Mucosa of descending colon (tissue), 3 donors: ENCODE measurements at regions not wholly inside any gene's neighbourhood (a gene's known extent, or its start where the extent isn't known, plus 50 kb on each side); places are given as distances from the start of the nearest gene placed in this dataset.

Experiments
- ATAC-seq: fragments of 200-7000 bp; cut with Tn5 transposase; one replicate; pipeline ENCODE4 v1.9.1; 2020; ENCODE audit warnings: mild to moderate bottlenecking, moderate library complexity
- DNase-seq, 3 donors: peaks; one replicate each; pipeline ENCODE4 v3.0.0-alpha.2; 2020
- H3K36me3 ChIP-seq: fragments of 200-600 bp; one replicate; pipeline ENCODE4 v1.8.0; 2021; ENCODE audit warnings: low read depth, mild to moderate bottlenecking
- H3K4me1 ChIP-seq: fragments of 200-600 bp; one replicate; pipeline ENCODE4 v1.8.0; 2021; ENCODE audit warnings: low read depth, mild to moderate bottlenecking
- H3K4me3 ChIP-seq: fragments of 200-600 bp; one replicate; pipeline ENCODE4 v1.8.0; 2021; ENCODE audit warnings: mild to moderate bottlenecking
- H3K9me3 ChIP-seq: fragments of 200-600 bp; one replicate; pipeline ENCODE4 v1.8.0; 2021; ENCODE audit warnings: mild to moderate bottlenecking
- CTCF ChIP-seq: fragments of 200-600 bp; IDR thresholded peaks from one replicate; pipeline ENCODE4 v1.8.0; 2022; ENCODE audit warnings: antibody characterized with exemption, mild to moderate bottlenecking
- intact Hi-C, 2 donors: fragments of 100-400 bp; cut with DNase I in 1 of 2; cut with micrococcal nuclease in 1 of 2; formaldehyde crosslinking; loops; one replicate each; pipeline versions ENCODE4 v1.11.0 to v1.11.1; 2022; cut with DNase I, micrococcal nuclease
- donor health status: DM: no; HTN: no; CAD: no; lungs with moderate emphysema.
- donor health status: DM: no; HTN: no; CAD: no.
- donor health status: DM: no; HTN: yes; CAD: no.

- no peak overlapping the region for H3K4me3 ChIP-seq
- intact Hi-C loops = no loop called here
- no peaks in the 10 kb centered on the region for H3K4me1 ChIP-seq
- DNase-seq = no peak
- no peaks in the 10 kb centered on the region for H3K36me3 ChIP-seq
- no peak for TF ChIP-seq CTCF
- no peak for ATAC-seq
- peaks cover 16% of the 10 kb centered on the region for H3K9me3 ChIP-seq
Measured at GRCh38 chr5:136686192-136686872, 321.0 kb upstream of the TRPC7 start.

- Histone ChIP-seq H3K4me1 (no peaks in the 10 kb centered on the region), H3K36me3 (no peaks in the 10 kb centered on the region), H3K9me3 (no peaks in the 10 kb centered on the region), H3K4me3 (no peak overlapping the region)
- intact Hi-C loops = no loop called here
- no peak for TF ChIP-seq CTCF
- DNase-seq = no peak
- no peak for ATAC-seq
Measured at GRCh38 chr5:136682986-136683385, 317.6 kb upstream of the TRPC7 start.

GRCh38 chr5:136679233-136679632 lies 313.9 kb upstream of the TRPC7 start:
- no peak for ATAC-seq
- no peak overlapping the region for H3K4me3 ChIP-seq
- intact Hi-C loops = no loop called here
- DNase-seq = no peak
- H3K4me1 ChIP-seq = no peaks in the 10 kb centered on the region
- H3K9me3 ChIP-seq = no peaks in the 10 kb centered on the region
- H3K36me3 ChIP-seq = no peaks in the 10 kb centered on the region
- no peak for TF ChIP-seq CTCF

GRCh38 chr5:136677217-136677616 lies 311.9 kb upstream of the TRPC7 start:
- intact Hi-C loops = no loop called here
- TF ChIP-seq CTCF = no peak
- Histone ChIP-seq H3K36me3 (no peaks in the 10 kb centered on the region), H3K4me3 (no peak overlapping the region), H3K9me3 (no peaks in the 10 kb centered on the region), H3K4me1 (no peaks in the 10 kb centered on the region)
- ATAC-seq (no peak), DNase-seq (no peak)

GRCh38 chr5:136676685-136677084 lies 311.3 kb upstream of the TRPC7 start:
- no peak for TF ChIP-seq CTCF
- Histone ChIP-seq H3K36me3 (no peaks in the 10 kb centered on the region), H3K4me1 (no peaks in the 10 kb centered on the region), H3K9me3 (no peaks in the 10 kb centered on the region), H3K4me3 (no peak overlapping the region)
- DNase-seq (no peak), ATAC-seq (no peak)
- intact Hi-C loops = no loop called here

GRCh38 chr5:136675769-136676168 lies 310.4 kb upstream of the TRPC7 start:
- ATAC-seq (no peak), DNase-seq (no peak)
- intact Hi-C loops = no loop called here
- Histone ChIP-seq H3K4me3 (no peak overlapping the region), H3K36me3 (no peaks in the 10 kb centered on the region), H3K9me3 (no peaks in the 10 kb centered on the region), H3K4me1 (no peaks in the 10 kb centered on the region)
- TF ChIP-seq CTCF = no peak
